ENCODE measurements at regions not wholly inside any gene's neighbourhood (a gene's known extent, or its start where the extent isn't known, plus 50 kb on each side); places are given as distances from the start of the nearest gene placed in this dataset.

GRCh38 chr3:194757647-194758061 lies 72.0 kb downstream of the FAM43A start:
- DNase-seq (ENCODE audit: low read depth), result no peak
- H3K4me3 ChIP-seq (ENCODE audit: low read depth, low read length), result no peak overlapping the region
- no peak for TF ChIP-seq CTCF (IDR thresholded peaks at IDR 0.05; ENCODE audit: low read depth, low read length, missing control alignments)

DNA sequence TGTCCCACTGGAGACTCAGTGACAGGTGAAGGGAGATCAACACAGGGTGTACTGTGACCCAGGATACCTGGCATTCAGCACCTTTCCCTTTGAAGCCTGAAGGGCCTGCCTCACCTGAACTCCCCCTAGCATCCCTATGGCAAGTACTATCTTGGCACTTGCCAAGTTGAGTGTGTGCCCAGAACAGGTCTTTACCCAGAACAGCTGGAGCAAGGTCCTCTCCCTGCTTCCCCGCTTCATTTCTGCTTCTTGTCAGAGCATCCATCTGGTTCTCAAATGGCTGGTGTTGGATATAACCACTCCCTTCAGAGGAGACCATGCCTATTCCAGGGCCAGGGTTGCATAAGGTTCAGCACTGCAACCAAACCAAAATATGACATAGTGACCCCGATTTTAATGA lies 73.0 kb downstream of the FAM43A start:
- no peak overlapping the region for H3K4me3 ChIP-seq (ENCODE audit: low read depth, low read length)
- DNase-seq (ENCODE audit: low read depth), result no peak
- no peak for TF ChIP-seq CTCF (IDR thresholded peaks at IDR 0.05; ENCODE audit: low read depth, low read length, missing control alignments)

DNA sequence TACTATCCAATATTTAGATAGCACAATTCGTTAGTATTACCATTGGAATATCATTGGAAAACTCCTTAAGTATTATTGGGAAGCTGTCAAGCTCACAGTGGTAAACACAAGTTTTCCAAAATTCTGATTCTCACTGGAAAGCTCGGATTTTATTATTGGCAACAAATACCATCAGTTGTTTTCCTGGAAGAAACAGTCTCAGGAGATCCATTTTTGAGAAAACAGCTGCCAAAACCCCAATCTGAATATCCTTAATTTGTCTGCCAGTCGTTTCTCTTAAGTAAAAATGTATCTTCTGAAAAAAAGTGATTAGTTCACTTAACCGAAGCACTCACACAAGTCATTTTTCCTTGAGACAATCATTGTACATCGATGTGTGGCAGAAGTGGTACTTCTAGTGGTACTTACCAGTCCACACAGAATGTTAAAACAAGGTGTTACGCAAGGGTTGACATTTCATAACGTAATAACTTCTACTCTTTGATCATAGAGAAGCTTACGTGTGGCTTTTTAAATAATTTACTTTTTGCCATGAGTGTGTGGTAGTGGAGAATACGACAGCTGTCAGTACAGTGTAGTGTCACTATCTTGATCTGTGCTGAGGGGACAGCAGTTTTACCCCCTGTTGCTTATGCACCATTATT lies 74.9 kb downstream of the FAM43A start:
- no peak for TF ChIP-seq CTCF (IDR thresholded peaks at IDR 0.05; ENCODE audit: low read depth, low read length, missing control alignments)
- DNase-seq (ENCODE audit: low read depth), result no peak

DNA sequence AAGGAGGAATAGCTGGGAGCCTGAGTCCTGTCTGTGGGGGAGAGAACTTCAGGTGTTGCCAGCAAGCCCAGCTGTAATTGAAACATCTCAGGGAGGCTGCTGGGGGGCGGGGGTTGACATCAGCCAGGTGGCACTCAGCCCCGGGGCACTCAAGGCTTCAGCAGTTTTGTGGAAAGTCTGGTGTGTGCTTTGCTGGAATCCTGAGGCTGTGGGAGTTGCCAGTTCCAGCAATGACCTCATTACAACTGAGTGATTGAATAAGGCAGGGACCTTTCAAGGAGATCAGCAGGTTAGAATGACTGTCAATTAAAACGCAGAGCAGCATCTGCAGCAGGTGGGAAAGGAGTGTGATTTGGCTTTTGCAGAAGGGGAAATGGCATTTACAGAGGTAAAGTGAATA lies 75.7 kb downstream of the FAM43A start:
- H3K4me3 ChIP-seq (ENCODE audit: low read depth, low read length), result no peak overlapping the region
- DNase-seq (ENCODE audit: low read depth), result no peak
- no peak for TF ChIP-seq CTCF (IDR thresholded peaks at IDR 0.05; ENCODE audit: low read depth, low read length, missing control alignments)

More for the DNA sequence above, 74.9 kb downstream of the FAM43A start:
- no peak overlapping the region for H3K4me3 ChIP-seq (ENCODE audit: low read depth, low read length)

- no peak for TF ChIP-seq CTCF (IDR thresholded peaks at IDR 0.05; ENCODE audit: low read depth, low read length, missing control alignments)
- H3K4me3 ChIP-seq (ENCODE audit: low read depth, low read length), result no peak overlapping the region
- no peak for DNase-seq (ENCODE audit: low read depth)
Measured at GRCh38 chr3:194766845-194767244, 81.2 kb downstream of the FAM43A start.

DNA sequence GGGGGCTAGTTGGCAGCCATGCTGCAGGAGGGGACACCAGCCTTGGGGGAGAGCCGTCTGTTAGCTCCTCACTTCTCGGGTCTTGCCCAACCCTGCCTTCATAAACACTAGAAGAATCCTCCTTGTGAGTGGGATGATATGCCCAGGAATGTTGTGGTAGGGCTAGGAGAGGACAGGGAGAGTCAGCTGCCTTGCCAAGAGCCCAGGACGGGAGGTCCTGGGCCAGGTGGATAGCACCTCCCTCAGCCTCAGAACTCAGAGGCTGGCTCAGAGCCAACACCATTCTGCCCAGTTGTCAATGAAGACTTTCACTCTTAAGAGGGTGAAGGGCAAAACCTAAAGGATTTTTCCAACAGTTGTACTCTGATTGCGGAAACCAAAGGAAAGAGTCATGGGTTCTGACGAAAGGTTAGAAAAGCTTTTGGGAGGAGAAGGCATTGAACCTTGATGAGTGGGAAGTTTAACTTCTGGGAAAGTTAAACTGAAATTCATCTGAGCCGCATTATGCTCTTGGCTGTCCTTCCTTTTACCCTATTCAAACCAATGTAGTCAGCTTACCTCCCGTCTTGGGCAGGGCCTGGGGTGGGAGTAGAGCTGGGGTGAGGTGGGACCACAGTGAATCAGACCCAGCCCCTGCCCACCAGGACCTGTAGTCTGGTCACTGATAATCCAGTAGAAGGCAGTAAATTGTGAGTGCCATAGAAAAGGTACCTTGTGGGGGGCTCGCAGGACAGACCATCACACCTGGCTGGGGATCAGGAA lies 81.9 kb downstream of the FAM43A start:
- DNase-seq (ENCODE audit: low read depth), result no peak
- no peak for TF ChIP-seq CTCF (IDR thresholded peaks at IDR 0.05; ENCODE audit: low read depth, low read length, missing control alignments)
- H3K4me3 ChIP-seq (ENCODE audit: low read depth, low read length), result no peak overlapping the region

All from GM12864 (cell line).